Tibial artery (tissue), 4 donors: ENCODE measurements at regions not wholly inside any gene's neighbourhood (a gene's known extent, or its start where the extent isn't known, plus 50 kb on each side); places are given as distances from the start of the nearest gene placed in this dataset.

ENCODE experiments used
- DNase-seq, 2 donors: peaks; one replicate each; pipeline ENCODE4 v3.0.0-alpha.2; 2019
- H3K27ac ChIP-seq, 2 donors: fragments of 200-600 bp; sonication (generic) in 1 of 2; 1 replicate in 1 of 2; 2 replicates in 1 of 2; pipeline ENCODE4 v1.5.1; 2018 to 2019; ENCODE audit warnings: mild to moderate bottlenecking in 1 of 2
- H3K27me3 ChIP-seq, 2 donors: fragments of 200-600 bp; sonication (generic) in 1 of 2; one replicate each; pipeline versions ENCODE4 v1.5.1 to v1.6.0; 2016 to 2019
- H3K36me3 ChIP-seq, 3 donors: fragments of 200-600 bp; sonication (generic) in 2 of 3; one replicate each; pipeline ENCODE4 v1.5.1; 2016 to 2019; ENCODE audit warnings: mild to moderate bottlenecking in 2 of 3
- H3K4me1 ChIP-seq, 4 donors: fragments of 200-600 bp; sonication (generic) in 2 of 4; 1 replicate in 3 of 4; 2 replicates in 1 of 4; pipeline ENCODE4 v1.5.1; 2016 to 2019
- H3K4me3 ChIP-seq, 2 donors: fragments of 200-600 bp; sonication (generic) in 1 of 2; 1 replicate in 1 of 2; 2 replicates in 1 of 2; pipeline ENCODE4 v1.5.1; 2018 to 2019; ENCODE audit warnings: mild to moderate bottlenecking in 2 of 2
- H3K9me3 ChIP-seq, 3 donors: fragments of 200-600 bp; sonication (generic) in 1 of 3; one replicate each; pipeline ENCODE4 v1.5.1; 2016 to 2019
- CTCF ChIP-seq, 2 experiments: fragments of 200-600 bp in 1 of 2; fragments of 450-650 bp in 1 of 2; IDR thresholded peaks; one replicate each; pipeline ENCODE4 v1.5.1; 2017 to 2019; ENCODE audit warnings: antibody characterized with exemption in 2 of 2, mild to moderate bottlenecking in 1 of 2, moderate library complexity in 1 of 2
- intact Hi-C: fragments of 100-400 bp; cut with DNase I; formaldehyde crosslinking; loops from one replicate; pipeline ENCODE4 v1.15.0; 2023; ENCODE audit warnings: low total_unique reads

DNA sequence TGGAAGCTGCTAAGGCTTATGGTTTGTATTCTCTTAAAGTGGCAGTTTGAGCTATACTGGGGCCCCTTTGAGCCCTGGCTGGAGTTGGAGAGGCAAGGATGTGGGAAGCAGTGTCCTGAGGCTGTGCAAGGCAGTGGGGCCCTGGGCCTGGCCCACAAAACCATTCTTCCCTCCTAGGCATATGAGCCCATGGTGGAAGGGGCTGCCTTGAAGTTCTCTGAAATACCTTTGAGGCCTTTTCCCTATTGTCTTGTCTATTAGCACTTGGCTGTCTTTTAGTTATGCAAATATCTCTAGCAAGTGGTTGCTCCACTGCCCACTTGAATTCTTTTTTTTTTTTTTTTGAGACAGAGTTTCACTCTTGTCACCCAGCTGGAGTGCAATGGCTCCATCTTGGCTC lies 119.2 kb downstream of the PCTP start:
- TF ChIP-seq CTCF (IDR thresholded peaks at IDR 0.05) = no peak
- no peak overlapping the region for H3K4me3 ChIP-seq
- DNase-seq = no peak
- no peaks in the 10 kb centered on the region for H3K27me3 ChIP-seq
- no peaks in the 10 kb centered on the region for H3K36me3 ChIP-seq
- intact Hi-C loops = no loop called here
- H3K9me3 ChIP-seq = no peaks in the 10 kb centered on the region
- H3K4me1 ChIP-seq = no peaks in the 10 kb centered on the region
- no peak overlapping the region for H3K27ac ChIP-seq

DNA sequence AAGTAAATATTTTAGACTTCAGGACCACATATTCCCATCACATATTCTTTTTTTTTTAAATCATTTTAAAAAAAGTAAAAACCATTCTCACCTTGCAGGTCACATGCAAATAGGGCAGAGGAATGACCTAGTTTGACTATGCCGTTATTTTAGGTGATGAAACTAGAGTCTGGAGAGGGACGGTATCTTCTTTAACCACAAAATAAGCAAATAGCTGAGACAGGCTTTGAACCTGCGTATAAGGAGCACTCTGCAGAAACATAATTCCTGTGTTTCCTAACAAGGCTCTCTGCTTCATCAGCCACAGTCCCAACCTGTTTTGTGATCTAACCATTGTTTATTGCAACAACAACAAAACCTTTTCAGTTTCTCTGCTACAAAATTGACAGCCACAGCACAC lies 121.5 kb downstream of the PCTP start:
- H3K4me3 ChIP-seq = no peak overlapping the region
- TF ChIP-seq CTCF (IDR thresholded peaks at IDR 0.05) = no peak
- no peaks in the 10 kb centered on the region for H3K4me1 ChIP-seq
- H3K27me3 ChIP-seq = no peaks in the 10 kb centered on the region
- H3K36me3 ChIP-seq = no peaks in the 10 kb centered on the region
- no peaks in the 10 kb centered on the region for H3K9me3 ChIP-seq
- intact Hi-C loops = no loop called here
- no peak for DNase-seq
- no peak overlapping the region for H3K27ac ChIP-seq

DNA sequence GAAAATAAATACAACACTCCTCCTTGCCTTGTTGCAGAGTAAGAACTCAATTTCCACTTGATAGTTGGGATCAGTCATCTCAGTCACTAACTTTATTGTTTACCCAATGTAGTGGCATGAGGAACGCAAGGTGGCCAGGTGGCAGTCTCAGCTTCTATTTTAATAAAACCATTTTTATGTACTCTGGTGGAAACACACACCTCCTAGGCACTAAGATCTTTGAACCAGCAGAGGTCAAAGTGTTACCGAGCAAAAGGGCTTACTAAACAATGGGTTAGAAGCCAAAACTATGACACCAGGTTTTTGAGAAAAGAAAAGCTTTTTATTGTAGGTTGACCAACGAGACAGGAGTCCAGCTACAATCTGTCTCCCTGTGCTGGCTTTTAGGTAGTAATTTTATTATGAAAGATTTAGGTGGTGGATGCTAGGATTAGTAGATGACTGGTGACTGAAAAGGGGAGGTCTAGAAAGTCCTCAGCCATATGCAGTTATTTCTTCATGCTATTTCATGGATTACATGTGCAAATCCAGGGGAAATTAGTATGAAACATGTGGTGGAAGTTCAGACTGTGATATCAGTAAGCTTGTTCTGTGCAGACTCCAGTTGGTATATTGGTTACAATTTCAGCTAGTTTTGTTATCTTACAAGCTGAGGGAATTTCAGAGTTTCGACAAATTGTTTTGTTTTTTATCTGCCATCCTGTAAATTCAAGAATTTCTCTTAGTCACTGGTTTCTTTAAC lies 122.3 kb downstream of the PCTP start:
- Histone ChIP-seq H3K4me1 (no peaks in the 10 kb centered on the region), H3K4me3 (no peak overlapping the region), H3K36me3 (no peaks in the 10 kb centered on the region), H3K27me3 (no peaks in the 10 kb centered on the region), H3K27ac (no peak overlapping the region), H3K9me3 (no peaks in the 10 kb centered on the region)
- intact Hi-C loops = no loop called here
- TF ChIP-seq CTCF (IDR thresholded peaks at IDR 0.05) = no peak
- DNase-seq = no peak

GRCh38 chr17:55883149-55883548 lies 132.3 kb downstream of the PCTP start:
- no peak for DNase-seq
- Histone ChIP-seq H3K27ac (no peak overlapping the region), H3K9me3 (no peaks in the 10 kb centered on the region), H3K27me3 (no peaks in the 10 kb centered on the region), H3K36me3 (no peaks in the 10 kb centered on the region), H3K4me3 (no peak overlapping the region), H3K4me1 (no peaks in the 10 kb centered on the region)
- TF ChIP-seq CTCF (IDR thresholded peaks at IDR 0.05) = no peak
- intact Hi-C loops = no loop called here

GRCh38 chr17:55887531-55887930 lies 136.7 kb downstream of the PCTP start:
- intact Hi-C loops = no loop called here
- H3K4me3 ChIP-seq = no peak overlapping the region
- DNase-seq = no peak

More at GRCh38 chr17:55887531-55887930, 136.7 kb downstream of the PCTP start:
- Histone ChIP-seq H3K27me3 (no peaks in the 10 kb centered on the region), H3K9me3 (no peaks in the 10 kb centered on the region), H3K36me3 (no peaks in the 10 kb centered on the region), H3K27ac (no peak overlapping the region), H3K4me1 (no peaks in the 10 kb centered on the region)
- no peak for TF ChIP-seq CTCF (IDR thresholded peaks at IDR 0.05)
